OCI-LY7 (cell line): ENCODE measurements at regions not wholly inside any gene's neighbourhood (a gene's known extent, or its start where the extent isn't known, plus 50 kb on each side); places are given as distances from the start of the nearest gene placed in this dataset.

Experiments used
- BruUV-seq: library from RNA; stranded (reverse); fragments of 400-500 nt; replicated peaks from 2 replicates; lab custom pipeline; 2021; lab: Mats Ljungman, UMichigan
- CTCF ChIA-PET: fragments of 300-600 bp; sonication (Branson Sonifier 250); formaldehyde crosslinking; loops from one replicate; lab custom pipeline; 2022; ENCODE audit warnings: antibody characterized with exemption; ENCODE audit not compliant: unreplicated experiment; lab: Charles Lee
- POLR2A ChIA-PET: fragments of 300-600 bp; sonication (Branson Sonifier 250); formaldehyde crosslinking; loops from one replicate; lab custom pipeline; 2022; ENCODE audit warnings: antibody characterized with exemption; lab: Charles Lee
- DNase-seq: peaks from one replicate; pipeline ENCODE4 v3.0.0-alpha.2; 2015; ENCODE audit warnings: low spot score
- H2AFZ ChIP-seq: fragments of 200-600 bp; sonication (generic), shearing (Covaris generic); 2 replicates; pipeline ENCODE4 v1.6.1; 2014; ENCODE audit warnings: mild to moderate bottlenecking, antibody characterized with exemption, low read length, moderate library complexity
- H3K27ac ChIP-seq: fragments of 200-600 bp; sonication (generic); 2 replicates; pipeline ENCODE4 v1.5.1; 2014; ENCODE audit warnings: mixed run types, low read depth, mild to moderate bottlenecking, moderate library complexity, low read length, inconsistent platforms; ENCODE audit not compliant: poor library complexity, severe bottlenecking
- H3K36me3 ChIP-seq: fragments of 200-600 bp; sonication (generic); 2 replicates; pipeline ENCODE4 v1.6.1; 2014; ENCODE audit warnings: mild to moderate bottlenecking, antibody characterized with exemption, low read length, moderate library complexity, mixed read lengths; ENCODE audit not compliant: insufficient read depth
- H3K4me1 ChIP-seq: fragments of 200-600 bp; sonication (generic); 2 replicates; pipeline ENCODE4 v1.5.1; 2014; ENCODE audit warnings: mild to moderate bottlenecking, low read length; ENCODE audit not compliant: insufficient read depth, poor library complexity, severe bottlenecking
- H3K4me2 ChIP-seq: fragments of 200-600 bp; sonication (generic); 2 replicates; pipeline ENCODE4 v1.6.1; 2014; ENCODE audit warnings: mild to moderate bottlenecking, low read length
- H3K4me3 ChIP-seq: fragments of 200-600 bp; sonication (generic); 2 replicates; pipeline ENCODE4 v1.5.1; 2014; ENCODE audit warnings: mild to moderate bottlenecking, low read depth, low read length; ENCODE audit not compliant: poor library complexity, severe bottlenecking
- H3K79me2 ChIP-seq: fragments of 200-600 bp; sonication (generic); 2 replicates; pipeline ENCODE4 v1.6.1; 2016; ENCODE audit warnings: low read depth, mild to moderate bottlenecking, low read length, moderate library complexity, mixed read lengths; ENCODE audit not compliant: insufficient read depth
- H3K9me2 ChIP-seq: fragments of 200-600 bp; sonication (generic); 2 replicates; pipeline ENCODE4 v1.6.1; 2016; ENCODE audit warnings: mild to moderate bottlenecking, low read length, mixed read lengths; ENCODE audit not compliant: insufficient read depth
- H3K9me3 ChIP-seq: fragments of 200-600 bp; sonication (generic); 2 replicates; pipeline ENCODE4 v1.6.1; 2014; ENCODE audit warnings: mild to moderate bottlenecking, mixed run types, low read length, mixed read lengths
- H4K20me1 ChIP-seq: fragments of 200-600 bp; sonication (generic); 2 replicates; pipeline ENCODE4 v1.6.1; 2014; ENCODE audit warnings: mild to moderate bottlenecking, antibody characterized with exemption, low read length, moderate library complexity, mixed read lengths; ENCODE audit not compliant: insufficient read depth
- CTCF ChIP-seq: fragments of 200-600 bp; sonication (generic); conservative IDR thresholded peaks from 2 replicates; pipeline ENCODE4 v1.5.1; 2014; ENCODE audit warnings: mild to moderate bottlenecking, antibody characterized with exemption, low read length, moderate library complexity, mixed read lengths
- EZH2phosphoT487 ChIP-seq: fragments of 200-600 bp; sonication (generic); IDR thresholded peaks from 2 replicates; pipeline ENCODE4 v1.6.1; 2018; ENCODE audit warnings: low read depth, borderline replicate concordance, mild to moderate bottlenecking, mixed run types, antibody characterized with exemption, low read length, moderate library complexity, mixed read lengths
- intact Hi-C: fragments of 100-400 bp; cut with micrococcal nuclease; formaldehyde crosslinking; loops from one replicate; pipeline ENCODE4 v1.10.0; 2022; ENCODE audit not compliant: unreplicated experiment

- no peaks in the 10 kb centered on the region for H3K9me2 ChIP-seq
- no peaks in the 10 kb centered on the region for H3K36me3 ChIP-seq
- DNase-seq = peak; percentile 38
- no peak overlapping the region for H2AFZ ChIP-seq
- H4K20me1 ChIP-seq = no peaks in the 10 kb centered on the region
- ChIA-PET CTCF (no interaction called here), POLR2A (no interaction called here)
- intact Hi-C loops = loop anchor here (5.0 to 10.0 kb wide), 2 partner anchors 110 to 137 kb away; no protein-coding TSS in a partner anchor
- no peak overlapping the region for H3K27ac ChIP-seq
- no TSS peak for BruUV-seq
- no peaks in the 10 kb centered on the region for H3K4me1 ChIP-seq
- TF ChIP-seq CTCF (peak; percentile 62), EZH2phosphoT487 (no peak)
- no peak overlapping the region for H3K4me2 ChIP-seq
- no peak overlapping the region for H3K4me3 ChIP-seq
- H3K79me2 ChIP-seq = no peaks in the 10 kb centered on the region
- H3K9me3 ChIP-seq = no peaks in the 10 kb centered on the region
Observed at GRCh38 chr16:54817432-54817831, 113.2 kb upstream of the IRX5 start.

- POLR2A ChIA-PET = no interaction called here
Observed at GRCh38 chr16:54816471-54816870, 114.2 kb upstream of the IRX5 start.

More at GRCh38 chr16:54816471-54816870, 114.2 kb upstream of the IRX5 start:
- Histone ChIP-seq H2AFZ (no peak overlapping the region), H3K79me2 (no peaks in the 10 kb centered on the region), H3K4me3 (no peak overlapping the region), H3K27ac (no peak overlapping the region), H3K9me3 (no peaks in the 10 kb centered on the region), H4K20me1 (no peaks in the 10 kb centered on the region), H3K4me2 (no peak overlapping the region), H3K4me1 (no peaks in the 10 kb centered on the region), H3K36me3 (no peaks in the 10 kb centered on the region), H3K9me2 (no peaks in the 10 kb centered on the region)
- TF ChIP-seq CTCF = no peak
- TF ChIP-seq EZH2phosphoT487 = no peak
- no TSS peak for BruUV-seq
- CTCF ChIA-PET = no interaction called here
- peak; percentile 11 for DNase-seq
- intact Hi-C loops = loop anchor here (5.0 to 10.0 kb wide), 2 partner anchors 111 to 138 kb away; no protein-coding TSS in a partner anchor
